HG03521 (cell line): ENCODE measurements at regions not wholly inside any gene's neighbourhood (a gene's known extent, or its start where the extent isn't known, plus 50 kb on each side); places are given as distances from the start of the nearest gene placed in this dataset.
"Not testable (repeated sequence)": the region's sequence is repeated elsewhere in the genome, so short reads cannot be mapped to it uniquely, and the experiment has no call there.

Source experiments
- ATAC-seq: cut with Tn5 transposase; IDR thresholded peaks from one replicate; pipeline ENCODE4 v1.9.1; 2021; ENCODE audit warnings: mild to moderate bottlenecking, moderate library complexity; ENCODE audit not compliant: unreplicated experiment

DNA sequence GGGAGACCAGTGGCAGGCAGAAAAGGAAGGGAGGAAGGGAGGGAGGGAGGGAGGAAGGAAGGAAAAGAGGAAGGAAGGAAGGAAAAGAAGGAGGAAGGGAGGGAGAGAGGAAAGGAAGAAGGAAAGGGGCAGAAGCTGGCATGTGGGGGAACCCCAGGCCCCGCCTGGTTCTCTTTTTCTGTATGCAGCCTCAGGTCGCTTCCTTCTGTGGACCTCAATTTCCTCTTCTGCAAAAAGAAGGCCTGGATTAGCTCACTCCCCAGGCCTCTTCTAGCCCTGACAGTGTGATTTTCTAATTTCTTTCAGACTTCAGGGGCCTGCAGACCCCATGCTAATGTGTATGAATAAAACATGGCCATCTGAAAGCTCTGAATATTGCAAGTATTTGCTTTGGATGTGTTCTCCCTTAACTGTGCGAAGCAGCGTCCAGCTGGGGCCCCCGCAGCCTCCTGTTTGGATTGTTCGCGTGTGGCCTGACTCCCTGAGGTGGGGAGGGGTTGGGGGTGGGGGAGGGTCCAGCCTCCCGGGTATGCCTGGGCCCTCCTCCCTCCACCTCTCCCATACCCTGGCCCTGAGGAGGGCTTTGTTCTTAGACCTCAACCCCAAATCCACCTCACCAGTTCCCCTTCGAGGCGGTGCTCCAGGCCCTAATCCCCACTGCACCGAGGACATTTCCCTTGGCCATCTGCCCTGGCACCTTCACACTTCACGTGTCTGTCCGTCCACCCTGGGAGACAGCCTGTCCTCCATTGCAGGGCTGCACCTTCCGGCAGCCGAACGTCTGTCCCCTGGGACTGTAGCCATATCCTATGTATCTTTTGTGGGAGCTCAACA, 199.9 kb upstream of the ATP6AP2 start:
- no peak for ATAC-seq

DNA sequence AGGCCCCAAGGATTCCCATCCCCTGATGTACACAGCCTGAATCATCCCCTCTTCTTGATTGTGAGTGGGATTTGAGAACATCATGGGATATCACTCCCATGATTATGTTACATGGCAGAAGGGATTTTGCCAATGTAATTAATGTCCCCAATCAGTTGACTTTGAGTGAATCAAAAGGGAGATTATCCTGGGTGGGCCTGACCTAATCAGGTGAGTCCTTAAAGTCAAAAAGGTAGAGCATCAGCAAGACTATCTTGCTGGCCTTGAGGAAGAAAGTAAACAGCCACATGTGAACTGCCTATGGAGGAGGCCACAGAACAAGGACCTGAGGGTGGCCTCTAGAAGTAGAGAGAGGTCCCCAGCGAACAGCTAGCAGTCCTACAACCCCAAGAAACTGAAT, 203.1 kb upstream of the ATP6AP2 start:
- no peak for ATAC-seq

DNA sequence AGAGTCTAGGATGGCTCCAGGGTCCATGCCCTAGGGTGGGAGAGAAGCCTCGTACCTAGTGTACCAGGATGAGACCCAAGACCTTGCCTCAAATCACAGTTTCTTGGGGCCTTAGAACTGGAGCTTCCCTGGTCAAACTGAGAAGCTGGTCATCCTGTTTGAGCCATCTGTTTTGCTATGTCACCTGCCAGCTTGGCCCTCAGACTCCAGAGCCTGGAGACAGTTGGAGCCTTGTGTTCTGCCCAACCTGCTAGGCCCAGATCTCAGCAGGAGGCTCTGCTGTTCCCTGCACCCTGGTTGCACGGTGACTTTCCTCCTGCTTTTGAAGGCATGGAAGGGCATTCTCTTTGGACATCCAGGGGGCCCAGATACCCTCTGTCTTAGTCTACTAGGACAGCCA, 206.3 kb upstream of the ATP6AP2 start:
- ATAC-seq, result no peak

DNA sequence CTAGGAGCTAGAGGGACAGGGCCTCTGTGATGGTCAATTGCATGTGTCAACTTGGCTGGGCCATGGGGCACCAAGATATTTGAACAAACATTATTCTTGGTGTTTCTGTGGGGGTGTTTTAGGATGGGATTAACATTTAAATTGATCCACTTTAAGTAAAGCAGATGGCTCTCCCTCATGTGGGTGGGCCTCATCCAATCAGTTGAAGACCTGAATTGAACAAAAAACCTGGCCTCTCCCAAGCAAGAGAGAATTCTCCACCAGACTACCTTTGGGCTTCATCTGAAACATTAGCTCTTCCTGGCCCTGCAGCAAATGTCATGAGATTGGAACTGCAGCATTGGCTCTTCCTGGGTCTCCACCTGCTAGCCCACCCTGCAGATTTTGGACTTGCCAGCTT, 207.1 kb upstream of the ATP6AP2 start:
- no peak for ATAC-seq

DNA sequence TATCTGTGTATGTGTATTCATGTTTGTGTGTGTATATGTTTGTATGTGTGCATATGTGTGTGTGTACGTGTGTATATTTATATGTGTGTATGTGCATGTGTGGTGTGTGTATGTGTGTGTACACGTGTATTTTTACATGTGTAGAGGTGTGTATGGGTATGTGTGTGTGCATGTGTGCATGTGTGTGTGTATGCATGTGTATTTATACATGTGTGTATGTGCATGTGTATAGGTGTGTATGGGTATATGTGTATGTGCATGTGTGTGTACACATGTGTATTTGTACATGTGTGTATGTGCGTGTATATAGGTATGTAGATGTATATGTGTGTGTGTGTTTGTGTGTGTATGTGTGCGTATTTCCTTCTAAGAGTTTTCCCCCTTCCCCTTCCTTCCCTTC, 207.7 kb upstream of the ATP6AP2 start:
- no peak for ATAC-seq

DNA sequence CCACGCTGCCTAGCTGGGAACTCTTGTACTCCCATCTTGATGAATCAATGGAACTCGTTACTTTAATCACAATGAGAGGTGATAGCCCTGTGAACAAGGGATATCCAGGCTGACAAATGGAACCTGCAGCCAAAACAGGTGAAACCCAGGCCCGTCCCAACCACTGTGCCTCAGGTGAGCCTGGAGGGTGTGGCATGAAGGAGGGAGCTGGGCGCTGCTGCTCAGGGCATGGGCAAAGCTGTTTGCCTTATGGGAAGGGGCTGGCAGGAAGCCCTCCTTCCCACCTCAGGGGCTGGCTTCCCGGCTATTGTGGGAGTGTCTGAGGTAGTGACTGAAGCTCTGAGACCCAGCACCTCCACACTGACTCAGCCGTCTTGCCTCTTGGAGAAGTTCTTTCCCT, 209.4 kb upstream of the ATP6AP2 start:
- ATAC-seq, result no peak

DNA sequence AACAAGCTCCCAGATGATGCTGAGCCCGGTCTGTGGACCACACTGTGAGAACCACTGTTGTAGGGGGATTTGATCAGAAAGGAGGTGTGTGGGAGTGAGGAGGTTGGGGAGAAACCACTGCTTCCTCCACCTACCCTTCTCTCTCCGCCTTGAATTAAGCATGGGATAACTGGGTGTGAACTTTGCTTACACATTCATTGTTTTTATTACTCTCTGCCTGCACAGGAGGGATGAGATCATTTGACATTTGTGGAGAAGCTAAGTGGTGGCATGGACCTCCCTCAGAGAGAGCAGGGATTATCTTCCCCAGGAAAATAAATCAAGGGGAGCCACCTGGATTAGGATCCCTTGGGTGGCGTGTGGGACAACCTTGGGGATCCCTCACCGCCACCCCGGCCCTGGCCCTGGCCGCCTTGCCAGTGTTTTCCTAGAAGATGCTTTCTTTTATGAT, 212.1 kb upstream of the ATP6AP2 start:
- no peak for ATAC-seq

DNA sequence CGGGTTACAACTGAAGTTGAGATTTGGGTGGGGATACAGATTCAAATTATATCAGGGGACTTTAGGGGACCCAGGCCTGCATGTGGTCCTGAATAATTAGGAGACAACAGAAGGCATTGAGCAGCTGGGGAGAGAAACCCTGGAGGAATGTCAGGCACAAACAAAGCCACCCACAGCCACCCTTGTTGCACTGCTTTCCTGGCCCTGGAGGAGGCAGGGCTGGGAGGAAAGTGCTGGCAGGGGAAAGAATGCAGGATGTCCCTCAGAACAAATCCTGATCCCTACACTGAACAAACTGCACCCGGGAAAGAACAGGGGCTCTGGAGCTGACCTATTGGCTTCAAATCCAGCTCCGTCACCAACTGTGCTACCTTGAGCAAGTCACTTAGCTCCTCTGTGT, 214.1 kb upstream of the ATP6AP2 start:
- ATAC-seq, result no peak

DNA sequence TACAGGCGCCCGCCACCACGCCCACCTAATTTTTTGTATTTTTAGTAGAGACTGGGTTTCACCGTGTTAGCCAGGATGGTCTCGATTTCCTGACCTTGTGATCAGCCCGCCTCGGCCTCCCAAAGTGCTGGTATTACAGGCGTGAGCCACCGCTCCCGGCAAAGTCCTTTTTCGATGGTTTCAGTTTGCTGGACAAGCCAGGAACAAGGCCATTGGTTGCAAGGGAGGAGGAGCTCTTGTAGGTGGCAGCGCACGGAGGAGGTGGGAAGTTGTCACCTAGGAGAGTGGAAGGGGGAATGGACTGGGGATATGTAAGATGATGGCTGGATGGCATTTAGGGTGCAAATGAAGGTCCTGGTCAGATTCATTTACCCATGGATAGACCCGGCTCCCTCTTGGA, 218.5 kb upstream of the ATP6AP2 start:
- not testable (repeated sequence) for ATAC-seq

DNA sequence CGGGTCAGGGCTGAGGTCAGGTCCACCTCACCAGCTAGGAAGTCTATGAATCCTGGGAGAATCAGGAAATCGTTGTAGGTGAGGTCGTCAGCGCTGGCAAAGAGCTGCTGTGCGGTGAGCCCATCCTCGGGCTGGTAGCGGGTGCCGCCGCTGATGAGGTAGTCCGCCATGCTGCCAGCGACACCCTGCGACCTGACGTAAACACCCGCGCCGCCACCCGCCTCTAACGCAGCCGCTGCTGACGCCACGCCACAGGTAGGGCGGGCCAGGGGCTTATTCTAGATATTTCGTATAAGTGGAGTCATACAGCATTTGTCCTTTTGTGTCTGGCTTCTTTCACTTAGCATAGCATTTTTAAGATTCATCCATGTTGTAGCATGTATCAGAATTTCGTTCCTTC, 220.2 kb upstream of the ATP6AP2 start:
- no peak for ATAC-seq

DNA sequence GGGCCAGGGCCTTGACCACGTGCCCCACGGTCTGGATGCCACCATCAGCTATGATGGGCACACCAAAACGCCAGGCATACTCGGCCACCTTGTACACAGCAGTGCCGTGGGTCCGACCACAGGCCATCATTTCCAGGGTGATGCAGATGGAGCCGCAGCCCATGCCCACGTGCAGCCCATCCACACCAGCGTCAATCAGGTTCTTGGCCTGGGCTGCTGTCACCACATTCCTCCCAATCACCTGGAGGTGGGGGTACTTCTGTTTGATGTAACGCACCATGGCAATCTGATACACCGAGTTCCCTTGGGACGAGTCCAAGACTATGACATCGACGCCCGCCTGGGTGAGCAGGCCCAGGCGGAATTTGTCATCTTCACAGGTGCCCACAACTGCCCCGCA, 221.2 kb upstream of the ATP6AP2 start:
- no peak for ATAC-seq

DNA sequence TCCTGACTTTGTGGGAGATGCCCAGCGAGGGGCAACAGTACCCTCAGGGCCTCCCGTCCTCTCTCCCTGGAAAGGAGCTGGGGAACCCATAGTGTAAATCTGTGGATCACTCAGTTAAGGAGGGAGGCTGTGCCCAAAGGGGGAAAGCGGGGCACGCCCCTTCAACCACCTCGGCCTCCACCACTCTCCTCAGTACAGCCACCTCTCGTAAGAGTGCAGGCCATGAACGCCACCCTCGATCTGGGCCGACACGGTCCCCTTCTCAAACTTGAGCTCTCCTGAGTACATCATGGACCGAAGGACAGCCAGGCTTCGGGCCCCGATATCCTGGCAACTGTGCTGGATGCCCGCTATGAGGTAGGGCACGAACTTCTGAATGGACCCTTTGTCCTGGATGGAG, 221.8 kb upstream of the ATP6AP2 start:
- ATAC-seq, result no peak

DNA sequence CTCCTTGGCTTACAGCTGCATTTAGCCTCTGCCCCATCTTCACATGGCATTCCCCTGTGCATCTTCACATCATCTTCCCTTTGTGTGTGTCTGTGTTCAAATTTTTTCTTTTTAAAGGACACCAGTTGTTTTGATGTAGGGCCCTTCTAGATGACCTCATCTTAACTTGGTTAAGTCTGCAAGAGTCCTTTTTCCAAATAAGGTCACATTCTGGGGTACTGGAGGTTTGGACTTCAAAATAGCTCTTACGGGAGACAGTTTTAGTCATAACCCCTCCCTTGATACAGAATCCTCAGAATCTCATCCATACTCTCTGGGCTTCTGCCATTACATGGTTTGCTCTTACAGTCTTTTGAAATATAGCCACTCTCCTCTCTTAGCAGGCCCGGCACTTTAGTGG, 231.5 kb upstream of the ATP6AP2 start:
- ATAC-seq, result no peak

DNA sequence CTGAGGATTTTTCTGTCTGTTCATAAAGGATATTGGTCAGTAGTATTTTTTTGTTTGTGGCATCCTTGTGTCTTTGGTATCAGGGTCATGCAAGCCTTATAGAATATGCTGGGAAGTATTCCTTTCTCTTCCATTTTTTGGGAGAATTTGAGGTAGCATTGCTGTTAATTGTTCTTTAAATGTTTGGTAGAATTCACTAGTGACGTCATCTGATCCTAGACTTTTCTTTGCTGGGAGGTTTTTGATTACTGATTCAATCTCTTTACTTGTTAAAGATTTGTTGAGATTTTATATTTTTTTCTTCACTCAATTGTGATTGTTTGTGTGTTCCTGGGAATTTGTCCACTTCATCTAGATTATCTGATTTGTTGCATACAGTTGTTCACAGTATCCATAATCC, 234.4 kb upstream of the ATP6AP2 start:
- no peak for ATAC-seq

DNA sequence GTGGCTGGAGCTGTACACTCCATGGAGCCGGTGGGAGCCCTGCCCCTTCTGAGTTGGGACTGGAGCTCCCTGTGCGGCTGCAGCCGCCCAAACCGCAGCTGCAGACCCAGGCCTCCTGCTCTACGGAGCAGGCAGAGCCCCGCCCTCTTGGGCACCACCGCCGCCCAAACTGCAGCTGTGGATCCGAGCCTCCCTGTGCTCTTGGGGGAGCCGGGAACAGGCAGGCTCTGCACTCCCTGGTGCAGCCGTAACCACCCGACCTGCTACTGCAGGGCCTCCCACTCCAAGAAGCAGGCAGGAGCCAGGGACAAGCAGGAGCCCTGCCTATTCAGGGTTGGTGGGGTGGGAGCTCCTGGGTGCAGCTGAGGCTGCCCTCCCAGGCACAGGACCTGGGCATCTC, 237.5 kb upstream of the ATP6AP2 start:
- ATAC-seq, result no peak

DNA sequence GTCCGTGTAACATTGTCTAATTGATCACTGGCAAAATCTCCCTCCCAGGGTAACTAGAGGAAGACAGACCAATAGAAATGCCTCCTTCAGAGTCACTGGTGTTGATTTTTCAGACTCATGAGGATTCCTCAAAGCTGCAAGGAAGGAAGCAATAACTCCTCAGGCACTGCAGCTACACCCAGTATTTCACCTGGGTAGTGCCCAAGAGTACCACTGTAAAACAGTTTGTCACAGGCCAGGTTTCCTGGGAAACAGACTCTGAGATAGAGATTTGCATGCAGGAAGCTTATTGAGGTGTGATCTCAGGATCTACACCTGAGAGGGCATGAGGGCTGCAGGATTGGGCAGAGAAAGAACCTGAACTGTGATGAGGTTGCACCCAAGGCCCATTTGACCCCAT, 240.7 kb upstream of the ATP6AP2 start:
- ATAC-seq, result no peak

DNA sequence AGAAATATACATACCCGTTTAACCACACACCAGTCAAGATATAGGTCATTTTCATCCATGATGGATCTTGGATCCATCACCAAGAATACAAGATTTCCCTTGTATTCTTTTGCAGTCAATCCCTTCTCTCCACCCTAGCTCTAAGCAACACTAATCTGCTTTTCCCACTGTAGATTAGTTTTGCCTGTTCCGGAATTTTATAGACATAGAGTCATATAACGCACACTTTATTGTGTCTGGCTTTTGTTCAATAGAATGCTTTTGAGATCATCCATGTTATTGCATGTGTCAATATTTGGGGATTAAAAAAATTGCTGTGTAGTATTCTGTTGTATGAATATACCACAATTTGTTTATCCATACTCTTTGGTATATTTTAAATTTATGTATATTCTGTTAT, 235.6 kb upstream of the BCOR start:
- no peak for ATAC-seq

DNA sequence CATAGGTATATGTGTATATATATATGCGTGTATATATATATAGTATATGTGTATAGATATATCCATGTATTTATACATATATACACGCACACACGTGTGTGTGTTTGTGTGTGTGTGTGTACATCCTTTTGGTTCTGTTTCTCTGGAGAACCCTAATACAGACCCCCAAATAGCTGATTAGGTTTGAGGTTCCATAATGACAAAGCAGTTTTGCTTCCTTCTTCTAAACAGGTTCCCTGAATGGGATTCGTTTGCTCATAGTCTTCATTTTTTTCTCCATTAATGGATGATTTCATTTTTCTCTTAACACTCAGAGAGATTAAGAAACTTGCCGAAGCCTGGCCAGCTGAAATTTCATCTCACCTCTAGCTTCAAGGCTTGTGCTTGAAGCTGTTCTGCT, 234.0 kb upstream of the BCOR start:
- no peak for ATAC-seq

DNA sequence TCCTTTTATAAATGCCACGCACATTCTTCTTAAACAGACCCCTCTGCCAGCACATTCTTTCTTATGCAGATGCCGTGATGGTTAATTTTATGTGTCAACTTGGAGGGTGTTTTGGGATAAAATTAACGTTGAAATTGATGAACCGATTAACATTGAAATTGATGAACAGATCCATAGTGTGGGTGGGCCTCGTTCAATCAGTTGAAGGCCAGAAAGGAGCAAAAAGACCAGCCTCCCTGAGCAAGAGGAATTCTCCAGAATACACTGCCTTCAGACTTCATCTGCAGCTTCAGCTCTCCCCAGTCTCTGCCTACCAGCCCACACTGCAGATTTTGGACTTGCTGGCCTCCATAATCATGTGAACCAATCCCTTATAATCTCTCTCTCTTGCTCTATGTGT, 233.6 kb upstream of the BCOR start:
- ATAC-seq, result no peak

DNA sequence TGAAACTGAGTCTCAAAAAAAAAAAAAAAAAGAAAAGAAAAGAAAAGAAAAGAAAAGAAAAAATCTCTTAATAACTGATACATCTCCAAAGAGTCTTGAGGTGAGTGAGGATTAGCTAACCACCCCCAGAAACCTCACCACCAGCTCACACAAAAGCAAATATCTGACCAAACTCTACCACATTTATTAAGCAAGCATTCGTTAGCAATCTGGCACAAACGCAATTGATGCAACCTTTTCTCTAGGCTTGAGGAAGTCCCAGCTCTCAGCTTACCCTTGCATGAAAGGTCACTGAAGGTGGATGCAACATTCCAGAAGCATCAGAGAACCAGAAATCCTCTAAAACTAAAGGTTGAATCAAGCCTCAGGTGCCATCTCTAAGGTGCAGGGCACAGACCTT, 231.9 kb upstream of the BCOR start:
- ATAC-seq, result no peak

DNA sequence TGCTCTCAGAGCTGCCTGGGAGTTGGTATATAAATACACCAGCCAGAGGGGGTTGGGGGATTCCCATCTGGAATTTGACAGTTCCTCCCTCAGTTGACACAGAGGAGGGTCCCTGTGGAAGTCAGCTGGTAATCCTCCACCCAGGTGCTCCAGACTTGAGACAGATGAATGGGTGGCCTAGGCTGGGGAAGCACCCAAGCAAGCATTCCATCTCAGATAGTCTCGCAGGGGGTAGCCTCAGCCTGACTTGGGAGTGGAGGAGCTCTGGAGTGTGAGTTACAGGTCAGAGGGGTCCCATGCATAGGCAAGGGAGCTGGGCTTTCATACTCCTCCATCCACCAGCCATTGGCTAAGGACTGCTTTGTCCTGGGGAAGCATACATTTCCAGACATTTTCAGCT, 229.3 kb upstream of the BCOR start:
- ATAC-seq, result no peak

DNA sequence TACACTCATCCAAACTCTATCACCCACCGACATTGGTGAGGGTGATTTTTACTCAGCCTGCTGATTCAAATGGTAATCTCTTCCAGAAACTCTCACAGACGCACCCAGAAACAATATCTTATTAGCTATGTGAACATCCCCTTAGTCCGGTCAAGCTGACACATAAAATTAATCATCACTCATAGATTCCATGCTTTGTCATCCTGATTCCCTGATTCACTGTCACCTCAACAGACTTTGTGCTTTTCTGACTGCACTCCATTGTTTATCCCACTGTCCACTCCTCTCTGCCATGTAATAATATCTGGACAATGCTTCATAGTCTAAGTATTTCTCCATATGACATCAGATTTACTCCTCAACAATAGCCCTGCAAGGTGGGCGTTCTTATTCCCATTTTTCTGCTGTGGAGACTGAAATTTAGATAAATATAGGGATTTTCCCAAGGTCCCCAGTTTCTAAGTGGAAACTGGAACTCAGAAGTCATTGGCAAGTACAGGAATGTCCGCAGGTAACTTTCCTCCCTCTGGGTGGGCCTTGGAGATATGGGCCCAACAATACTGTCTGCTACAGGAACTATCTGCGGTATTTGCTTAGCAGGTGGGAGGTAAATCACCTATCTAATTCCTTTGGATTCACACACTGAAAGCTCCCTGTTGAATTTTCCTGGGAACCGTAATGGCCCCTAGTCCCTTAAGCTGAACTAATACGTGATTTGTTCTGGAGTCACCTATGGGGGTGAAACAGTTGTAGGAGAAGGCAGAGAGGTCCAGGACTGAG, 228.6 kb upstream of the BCOR start:
- ATAC-seq, result no peak
